Astrocyte (in vitro differentiated cells and primary cell): ENCODE measurements at regions not wholly inside any gene's neighbourhood (a gene's known extent, or its start where the extent isn't known, plus 50 kb on each side); places are given as distances from the start of the nearest gene placed in this dataset.

Source experiments
- CTCF ChIP-seq: IDR thresholded peaks from 2 replicates; pipeline ENCODE4 v1.5.1; 2011; ENCODE audit warnings: low read depth, mild to moderate bottlenecking, inconsistent platforms, low read length, moderate library complexity; ENCODE audit not compliant: insufficient read depth
- EZH2 ChIP-seq: IDR thresholded peaks from 2 replicates; pipeline ENCODE4 v1.6.1; 2012; ENCODE audit warnings: mild to moderate bottlenecking, low read length, inconsistent platforms; ENCODE audit not compliant: insufficient read depth

DNA sequence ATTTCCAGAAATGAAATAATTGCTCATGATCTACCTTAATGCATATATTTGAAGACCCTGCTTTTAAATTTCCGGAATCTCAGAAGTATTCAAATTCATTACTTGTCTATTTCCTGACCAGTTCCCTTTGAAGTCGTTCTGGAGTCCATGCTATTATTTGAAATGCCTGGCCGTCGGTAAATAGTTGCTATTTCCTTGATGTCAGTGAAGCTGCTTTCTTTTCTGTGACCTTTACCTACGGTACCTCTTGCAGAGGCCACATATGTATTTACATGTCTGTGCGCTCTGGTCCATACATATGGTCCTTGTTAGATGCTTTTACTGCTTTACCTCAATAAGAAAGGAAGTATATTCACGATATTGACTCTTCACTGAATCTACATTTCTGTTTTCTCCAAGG lies 199.7 kb downstream of the PAPSS1 start:
- TF ChIP-seq CTCF, result no peak
- TF ChIP-seq EZH2, result no peak
